B cell (primary cell): ENCODE measurements at regions not wholly inside any gene's neighbourhood (a gene's known extent, or its start where the extent isn't known, plus 50 kb on each side); places are given as distances from the start of the nearest gene placed in this dataset.

Experiments used
- EZH2 ChIP-seq: IDR thresholded peaks from 2 replicates; pipeline ENCODE4 v1.6.1; 2012; ENCODE audit warnings: borderline replicate concordance, low read depth, mild to moderate bottlenecking, moderate library complexity, low read length; ENCODE audit not compliant: insufficient read depth, poor library complexity, severe bottlenecking
- TF ChIP-seq, protein P1 (sequence below): fragments of 200-600 bp; IDR thresholded peaks from one replicate; pipeline ENCODE4 v1.8.0; 2022; ENCODE audit warnings: antibody characterized with exemption, mild to moderate bottlenecking

DNA sequence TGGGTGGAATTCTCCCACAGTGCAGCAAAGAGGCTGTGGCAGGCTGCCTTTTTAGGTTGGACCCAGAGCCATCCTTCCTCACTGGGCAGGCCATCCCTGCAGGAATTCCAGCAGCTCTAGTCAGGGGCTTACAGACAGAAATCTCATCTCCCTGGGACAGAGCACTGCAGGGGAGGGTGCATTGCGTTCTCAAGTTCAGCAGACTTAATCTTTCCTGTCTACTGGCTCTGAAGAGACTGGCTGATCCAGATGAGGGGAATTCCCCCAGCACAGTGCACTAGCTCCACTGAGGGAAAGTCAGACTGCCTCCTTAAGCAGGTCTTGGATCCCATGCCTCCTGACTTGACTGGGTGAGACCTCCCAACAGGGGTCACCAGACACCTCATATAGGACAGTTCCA is 899.7 kb upstream of the VRK2 start:
- TF ChIP-seq, protein P1, sequence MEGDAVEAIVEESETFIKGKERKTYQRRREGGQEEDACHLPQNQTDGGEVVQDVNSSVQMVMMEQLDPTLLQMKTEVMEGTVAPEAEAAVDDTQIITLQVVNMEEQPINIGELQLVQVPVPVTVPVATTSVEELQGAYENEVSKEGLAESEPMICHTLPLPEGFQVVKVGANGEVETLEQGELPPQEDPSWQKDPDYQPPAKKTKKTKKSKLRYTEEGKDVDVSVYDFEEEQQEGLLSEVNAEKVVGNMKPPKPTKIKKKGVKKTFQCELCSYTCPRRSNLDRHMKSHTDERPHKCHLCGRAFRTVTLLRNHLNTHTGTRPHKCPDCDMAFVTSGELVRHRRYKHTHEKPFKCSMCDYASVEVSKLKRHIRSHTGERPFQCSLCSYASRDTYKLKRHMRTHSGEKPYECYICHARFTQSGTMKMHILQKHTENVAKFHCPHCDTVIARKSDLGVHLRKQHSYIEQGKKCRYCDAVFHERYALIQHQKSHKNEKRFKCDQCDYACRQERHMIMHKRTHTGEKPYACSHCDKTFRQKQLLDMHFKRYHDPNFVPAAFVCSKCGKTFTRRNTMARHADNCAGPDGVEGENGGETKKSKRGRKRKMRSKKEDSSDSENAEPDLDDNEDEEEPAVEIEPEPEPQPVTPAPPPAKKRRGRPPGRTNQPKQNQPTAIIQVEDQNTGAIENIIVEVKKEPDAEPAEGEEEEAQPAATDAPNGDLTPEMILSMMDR = no peak
- no peak for TF ChIP-seq EZH2
